ENCODE measurements at regions not wholly inside any gene's neighbourhood (a gene's known extent, or its start where the extent isn't known, plus 50 kb on each side); places are given as distances from the start of the nearest gene placed in this dataset.
"Not testable (repeated sequence)": the region's sequence is repeated elsewhere in the genome, so short reads cannot be mapped to it uniquely, and the experiment has no call there.

DNA sequence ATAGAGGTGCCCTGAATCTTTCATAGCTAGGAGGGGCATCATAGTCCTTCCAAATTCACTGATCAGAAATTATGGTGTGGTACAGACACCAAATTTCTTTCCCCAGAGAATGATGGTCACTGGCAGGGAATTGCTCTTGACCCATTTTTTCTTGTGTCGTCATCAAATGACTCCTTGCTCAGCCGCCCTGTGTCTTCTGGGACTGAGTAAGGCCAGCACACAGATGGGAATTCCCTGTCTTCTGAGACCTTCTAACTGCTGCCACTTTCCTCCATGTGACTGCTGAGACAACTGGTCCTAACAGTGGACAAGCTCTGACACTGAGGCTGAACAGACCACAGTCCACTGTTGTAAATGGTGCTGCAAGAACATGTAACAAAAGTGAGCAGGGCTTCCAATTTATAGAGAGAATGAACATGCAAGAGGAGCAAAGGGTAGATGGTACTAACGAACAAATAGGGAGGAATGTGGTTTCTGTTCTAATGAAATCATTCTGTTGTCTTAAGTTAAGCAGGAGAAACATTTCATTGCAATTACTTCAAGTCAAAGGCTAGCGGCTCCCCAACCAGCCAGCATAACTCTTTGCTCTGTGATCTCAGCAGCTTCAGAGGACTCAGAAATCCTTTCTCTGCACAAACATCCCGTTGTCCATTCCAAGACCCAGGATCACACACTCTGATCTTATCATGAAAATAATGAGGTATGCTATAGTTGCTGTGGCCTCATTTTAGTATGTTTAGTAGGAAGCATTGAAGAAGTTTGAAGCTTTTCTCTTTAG lies 235.9 kb upstream of the PRSS1 start:
- TF ChIP-seq, protein P1, sequence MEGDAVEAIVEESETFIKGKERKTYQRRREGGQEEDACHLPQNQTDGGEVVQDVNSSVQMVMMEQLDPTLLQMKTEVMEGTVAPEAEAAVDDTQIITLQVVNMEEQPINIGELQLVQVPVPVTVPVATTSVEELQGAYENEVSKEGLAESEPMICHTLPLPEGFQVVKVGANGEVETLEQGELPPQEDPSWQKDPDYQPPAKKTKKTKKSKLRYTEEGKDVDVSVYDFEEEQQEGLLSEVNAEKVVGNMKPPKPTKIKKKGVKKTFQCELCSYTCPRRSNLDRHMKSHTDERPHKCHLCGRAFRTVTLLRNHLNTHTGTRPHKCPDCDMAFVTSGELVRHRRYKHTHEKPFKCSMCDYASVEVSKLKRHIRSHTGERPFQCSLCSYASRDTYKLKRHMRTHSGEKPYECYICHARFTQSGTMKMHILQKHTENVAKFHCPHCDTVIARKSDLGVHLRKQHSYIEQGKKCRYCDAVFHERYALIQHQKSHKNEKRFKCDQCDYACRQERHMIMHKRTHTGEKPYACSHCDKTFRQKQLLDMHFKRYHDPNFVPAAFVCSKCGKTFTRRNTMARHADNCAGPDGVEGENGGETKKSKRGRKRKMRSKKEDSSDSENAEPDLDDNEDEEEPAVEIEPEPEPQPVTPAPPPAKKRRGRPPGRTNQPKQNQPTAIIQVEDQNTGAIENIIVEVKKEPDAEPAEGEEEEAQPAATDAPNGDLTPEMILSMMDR (IDR thresholded peaks at IDR 0.05; ENCODE audit: control insufficient read depth, extremely low read depth, insufficient read depth): no peak
- no peak overlapping the region for H3K4me3 ChIP-seq (ENCODE audit: low read depth, low read length)
- DNase-seq (ENCODE audit: low read depth): no peak

DNA sequence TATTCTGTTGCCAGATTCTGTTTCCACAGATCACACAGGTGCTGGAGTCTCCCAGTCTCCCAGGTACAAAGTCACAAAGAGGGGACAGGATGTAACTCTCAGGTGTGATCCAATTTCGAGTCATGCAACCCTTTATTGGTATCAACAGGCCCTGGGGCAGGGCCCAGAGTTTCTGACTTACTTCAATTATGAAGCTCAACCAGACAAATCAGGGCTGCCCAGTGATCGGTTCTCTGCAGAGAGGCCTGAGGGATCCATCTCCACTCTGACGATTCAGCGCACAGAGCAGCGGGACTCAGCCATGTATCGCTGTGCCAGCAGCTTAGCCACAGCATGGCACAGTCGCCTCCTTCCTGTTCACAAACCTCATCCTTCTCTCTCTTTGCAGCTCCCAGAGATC lies 237.5 kb upstream of the PRSS1 start:
- TF ChIP-seq, protein P1 (IDR thresholded peaks at IDR 0.05; ENCODE audit: control insufficient read depth, extremely low read depth, insufficient read depth): no peak
- H3K4me3 ChIP-seq (ENCODE audit: low read depth, low read length): no peak overlapping the region
- DNase-seq (ENCODE audit: low read depth): no peak

GRCh38 chr7:142511374-142511773 lies 237.9 kb upstream of the PRSS1 start:
- no peak for DNase-seq (ENCODE audit: low read depth)
- TF ChIP-seq, protein P1 (IDR thresholded peaks at IDR 0.05; ENCODE audit: control insufficient read depth, extremely low read depth, insufficient read depth): no peak
- H3K4me3 ChIP-seq (ENCODE audit: low read depth, low read length): no peak overlapping the region

DNA sequence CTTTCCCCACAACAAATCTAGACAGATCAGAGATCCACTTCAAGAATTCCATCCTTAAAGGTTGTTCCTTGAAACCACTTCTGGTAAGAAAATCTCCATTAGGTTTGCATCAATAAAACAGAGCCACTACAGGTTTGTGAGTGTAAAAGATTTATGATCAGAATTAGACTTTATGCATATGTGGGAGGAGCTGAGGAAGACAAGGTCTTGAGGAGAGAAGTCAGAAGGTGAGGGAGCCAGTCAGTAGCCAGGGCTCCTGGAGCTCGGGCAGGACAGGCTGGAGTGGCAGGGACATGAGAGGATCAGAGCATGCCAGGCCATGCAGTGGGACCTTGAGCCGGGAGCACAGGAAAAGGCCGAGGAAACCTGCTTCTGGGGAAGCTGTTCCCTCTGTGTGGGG lies 240.0 kb upstream of the PRSS1 start:
- not testable (repeated sequence) for DNase-seq (ENCODE audit: low read depth); H3K4me3 ChIP-seq (ENCODE audit: low read depth, low read length)

DNA sequence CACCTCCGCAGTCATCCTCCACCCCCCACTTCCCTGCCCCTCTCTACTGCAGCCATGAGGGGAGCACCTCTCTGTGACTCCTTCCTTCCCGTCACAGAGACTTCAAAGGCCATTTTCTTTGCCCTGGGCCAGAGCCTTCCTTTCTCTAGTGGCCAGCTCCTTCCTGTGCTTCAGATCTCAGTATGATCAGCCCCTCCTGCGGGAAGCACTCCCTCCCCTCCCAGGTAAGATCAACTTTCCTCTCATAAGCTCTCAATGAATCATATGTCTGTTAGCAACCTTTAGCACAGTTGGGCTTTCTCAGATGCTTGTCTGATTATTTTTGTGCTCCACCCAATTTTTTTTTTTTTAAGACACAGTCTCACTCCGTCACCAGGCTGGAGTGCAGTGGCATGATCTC lies 241.0 kb upstream of the PRSS1 start:
- H3K4me3 ChIP-seq (ENCODE audit: low read depth, low read length): no peak overlapping the region
- TF ChIP-seq, protein P1 (IDR thresholded peaks at IDR 0.05; ENCODE audit: control insufficient read depth, extremely low read depth, insufficient read depth): no peak
- no peak for DNase-seq (ENCODE audit: low read depth)

DNA sequence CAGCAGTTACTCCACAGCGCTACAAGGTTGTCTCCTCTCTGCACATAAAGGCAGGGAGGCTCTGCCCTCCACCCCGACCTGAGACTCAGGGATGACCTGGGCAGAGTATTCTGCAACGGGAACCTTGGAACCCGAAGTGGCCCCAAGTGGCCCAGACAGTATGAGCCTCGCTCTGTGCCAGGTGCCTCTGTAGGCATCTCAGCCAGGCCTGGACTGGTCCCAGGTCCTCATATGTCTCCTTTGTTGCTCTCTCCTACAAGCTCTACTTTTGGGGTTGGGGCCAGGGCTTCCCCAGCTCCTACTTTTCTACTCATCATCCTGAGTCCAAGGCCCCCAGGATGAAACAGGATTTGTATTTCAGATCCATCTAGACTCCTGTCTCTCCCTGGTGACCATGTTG lies 241.5 kb upstream of the PRSS1 start:
- TF ChIP-seq, protein P1 (IDR thresholded peaks at IDR 0.05; ENCODE audit: control insufficient read depth, extremely low read depth, insufficient read depth): no peak
- DNase-seq (ENCODE audit: low read depth): no peak

DNA sequence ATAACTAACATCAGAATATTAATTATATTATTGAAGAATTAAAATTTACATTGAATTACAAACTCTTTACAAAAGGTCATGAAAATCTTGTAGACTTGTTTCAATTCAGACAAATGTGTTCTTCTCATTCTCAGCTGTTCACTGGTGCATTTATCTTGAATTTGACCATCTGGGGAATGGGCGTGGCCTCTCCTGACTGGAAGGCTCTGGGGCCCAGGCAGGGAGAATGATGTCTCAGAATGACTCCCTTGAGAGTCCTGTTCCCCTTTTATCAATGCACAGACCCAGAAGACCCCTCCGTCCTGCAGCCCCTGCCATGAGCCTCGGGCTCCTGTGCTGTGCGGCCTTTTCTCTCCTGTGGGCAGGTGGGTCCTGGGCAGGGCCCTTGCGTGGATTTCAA lies 242.2 kb upstream of the PRSS1 start:
- not testable (repeated sequence) for H3K4me3 ChIP-seq (ENCODE audit: low read depth, low read length); DNase-seq (ENCODE audit: low read depth)

More for the DNA sequence above, 241.5 kb upstream of the PRSS1 start:
- no peak overlapping the region for H3K4me3 ChIP-seq (ENCODE audit: low read depth, low read length)

DNA sequence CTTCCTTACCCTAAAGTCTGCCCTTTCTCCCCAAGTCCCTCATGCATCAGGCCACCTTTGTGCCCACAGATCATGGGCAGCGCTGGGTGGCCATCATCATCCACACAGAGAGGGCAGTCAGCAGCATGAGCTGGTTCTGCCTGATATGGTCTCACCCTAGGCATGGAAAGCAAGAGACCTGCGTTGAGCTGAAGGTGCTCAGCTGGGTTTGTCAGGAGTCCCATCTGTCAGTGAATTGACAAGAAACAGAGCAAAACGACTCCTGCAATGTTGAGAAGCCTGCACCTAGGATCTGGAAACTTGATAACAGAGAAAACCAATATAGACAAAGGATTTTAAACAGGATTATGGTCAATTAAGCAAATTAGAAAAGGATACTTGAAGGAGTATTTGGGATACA lies 242.7 kb upstream of the PRSS1 start:
- no peak overlapping the region for H3K4me3 ChIP-seq (ENCODE audit: low read depth, low read length)
- TF ChIP-seq, protein P1 (IDR thresholded peaks at IDR 0.05; ENCODE audit: control insufficient read depth, extremely low read depth, insufficient read depth): no peak
- no peak for DNase-seq (ENCODE audit: low read depth)
